ENCODE measurements at regions not wholly inside any gene's neighbourhood (a gene's known extent, or its start where the extent isn't known, plus 50 kb on each side); places are given as distances from the start of the nearest gene placed in this dataset.

DNA sequence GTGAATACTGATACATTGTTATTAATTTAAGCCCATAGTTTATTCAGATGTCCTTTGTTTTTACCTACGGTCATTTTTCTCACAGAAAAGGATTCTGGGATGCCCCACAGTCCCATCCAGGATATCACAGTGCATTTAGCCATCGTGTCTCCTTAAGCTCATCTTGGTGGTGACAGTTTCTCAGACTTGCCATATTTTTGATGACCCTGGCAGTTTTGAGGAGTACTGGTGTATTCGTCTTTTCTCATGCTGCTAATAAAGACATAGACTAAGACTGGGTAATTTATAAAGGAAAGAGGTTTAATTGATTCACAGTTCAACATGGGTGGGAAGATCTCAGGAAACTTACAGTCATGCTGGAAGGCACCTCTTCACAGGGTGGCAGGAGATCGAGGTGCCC, 295.9 kb upstream of the CDH4 start:
- no peak for TF ChIP-seq EZH2phosphoT487 (IDR thresholded peaks at IDR 0.05)
- TF ChIP-seq, protein P1, sequence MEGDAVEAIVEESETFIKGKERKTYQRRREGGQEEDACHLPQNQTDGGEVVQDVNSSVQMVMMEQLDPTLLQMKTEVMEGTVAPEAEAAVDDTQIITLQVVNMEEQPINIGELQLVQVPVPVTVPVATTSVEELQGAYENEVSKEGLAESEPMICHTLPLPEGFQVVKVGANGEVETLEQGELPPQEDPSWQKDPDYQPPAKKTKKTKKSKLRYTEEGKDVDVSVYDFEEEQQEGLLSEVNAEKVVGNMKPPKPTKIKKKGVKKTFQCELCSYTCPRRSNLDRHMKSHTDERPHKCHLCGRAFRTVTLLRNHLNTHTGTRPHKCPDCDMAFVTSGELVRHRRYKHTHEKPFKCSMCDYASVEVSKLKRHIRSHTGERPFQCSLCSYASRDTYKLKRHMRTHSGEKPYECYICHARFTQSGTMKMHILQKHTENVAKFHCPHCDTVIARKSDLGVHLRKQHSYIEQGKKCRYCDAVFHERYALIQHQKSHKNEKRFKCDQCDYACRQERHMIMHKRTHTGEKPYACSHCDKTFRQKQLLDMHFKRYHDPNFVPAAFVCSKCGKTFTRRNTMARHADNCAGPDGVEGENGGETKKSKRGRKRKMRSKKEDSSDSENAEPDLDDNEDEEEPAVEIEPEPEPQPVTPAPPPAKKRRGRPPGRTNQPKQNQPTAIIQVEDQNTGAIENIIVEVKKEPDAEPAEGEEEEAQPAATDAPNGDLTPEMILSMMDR (IDR thresholded peaks at IDR 0.05) = no peak
